ENCODE measurements at regions not wholly inside any gene's neighbourhood (a gene's known extent, or its start where the extent isn't known, plus 50 kb on each side); places are given as distances from the start of the nearest gene placed in this dataset.

DNA sequence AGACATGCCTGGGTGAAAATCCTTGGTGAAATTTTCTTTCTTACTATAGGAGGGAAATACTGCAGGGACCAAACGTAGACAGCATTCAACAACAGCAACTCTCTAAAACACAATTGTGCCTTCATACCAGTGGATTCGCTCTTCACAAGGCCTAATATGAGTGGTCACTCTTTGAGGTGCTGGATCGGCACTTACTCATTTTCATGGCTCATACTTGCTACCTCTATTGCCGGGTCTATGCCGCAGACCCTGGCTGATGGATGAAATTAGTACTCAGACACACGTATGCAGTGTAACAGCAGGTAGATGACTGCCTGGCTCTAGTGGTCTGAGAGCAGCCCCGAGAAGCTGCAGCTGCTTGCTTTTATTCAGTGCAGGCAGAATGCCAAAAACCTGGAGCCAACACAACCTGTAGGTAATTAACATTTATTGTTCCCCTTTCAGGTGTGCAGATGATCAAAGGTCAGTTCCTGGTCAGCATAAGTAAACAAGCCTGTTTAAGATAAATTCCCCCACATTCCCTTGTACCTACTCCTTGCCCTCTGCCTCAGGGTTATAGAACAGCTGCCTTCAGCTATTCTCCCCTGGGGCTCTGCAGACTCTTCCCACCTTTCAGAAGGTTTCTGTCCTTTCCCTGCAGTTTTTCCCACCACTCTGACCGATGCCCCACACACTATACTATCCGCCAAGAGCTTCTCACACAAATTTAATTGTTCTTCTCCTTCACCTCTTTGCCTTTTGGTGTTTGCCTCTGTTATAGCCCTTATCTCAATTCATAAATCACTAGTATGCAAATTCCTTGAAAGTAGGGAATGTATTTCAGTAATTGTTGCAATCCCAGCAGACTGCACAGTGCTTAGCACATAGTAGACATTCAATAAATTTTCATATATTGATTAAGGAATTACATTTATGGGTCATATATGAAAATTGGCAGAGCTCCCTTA, 210.0 kb downstream of the SPANXN3 start:
- DNase-seq = no peak
- H3K27me3 Mint-ChIP-seq (ENCODE audit: insufficient read depth) = no peaks in the 10 kb centered on the region; the same call in 1 of the 2 replicates
- H3K9me3 Mint-ChIP-seq = peaks cover 10% of the 10 kb centered on the region
- H3K27ac Mint-ChIP-seq = no peak overlapping the region
- TF ChIP-seq, protein P1, sequence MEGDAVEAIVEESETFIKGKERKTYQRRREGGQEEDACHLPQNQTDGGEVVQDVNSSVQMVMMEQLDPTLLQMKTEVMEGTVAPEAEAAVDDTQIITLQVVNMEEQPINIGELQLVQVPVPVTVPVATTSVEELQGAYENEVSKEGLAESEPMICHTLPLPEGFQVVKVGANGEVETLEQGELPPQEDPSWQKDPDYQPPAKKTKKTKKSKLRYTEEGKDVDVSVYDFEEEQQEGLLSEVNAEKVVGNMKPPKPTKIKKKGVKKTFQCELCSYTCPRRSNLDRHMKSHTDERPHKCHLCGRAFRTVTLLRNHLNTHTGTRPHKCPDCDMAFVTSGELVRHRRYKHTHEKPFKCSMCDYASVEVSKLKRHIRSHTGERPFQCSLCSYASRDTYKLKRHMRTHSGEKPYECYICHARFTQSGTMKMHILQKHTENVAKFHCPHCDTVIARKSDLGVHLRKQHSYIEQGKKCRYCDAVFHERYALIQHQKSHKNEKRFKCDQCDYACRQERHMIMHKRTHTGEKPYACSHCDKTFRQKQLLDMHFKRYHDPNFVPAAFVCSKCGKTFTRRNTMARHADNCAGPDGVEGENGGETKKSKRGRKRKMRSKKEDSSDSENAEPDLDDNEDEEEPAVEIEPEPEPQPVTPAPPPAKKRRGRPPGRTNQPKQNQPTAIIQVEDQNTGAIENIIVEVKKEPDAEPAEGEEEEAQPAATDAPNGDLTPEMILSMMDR (IDR thresholded peaks at IDR 0.05) = no peak
- H3K36me3 Mint-ChIP-seq (ENCODE audit: low read depth) = no peaks in the 10 kb centered on the region; the same call in 1 of the 2 replicates
- no peaks in the 10 kb centered on the region for H3K4me1 Mint-ChIP-seq (ENCODE audit: low read depth)
- H3K4me3 Mint-ChIP-seq = no peak overlapping the region

DNA sequence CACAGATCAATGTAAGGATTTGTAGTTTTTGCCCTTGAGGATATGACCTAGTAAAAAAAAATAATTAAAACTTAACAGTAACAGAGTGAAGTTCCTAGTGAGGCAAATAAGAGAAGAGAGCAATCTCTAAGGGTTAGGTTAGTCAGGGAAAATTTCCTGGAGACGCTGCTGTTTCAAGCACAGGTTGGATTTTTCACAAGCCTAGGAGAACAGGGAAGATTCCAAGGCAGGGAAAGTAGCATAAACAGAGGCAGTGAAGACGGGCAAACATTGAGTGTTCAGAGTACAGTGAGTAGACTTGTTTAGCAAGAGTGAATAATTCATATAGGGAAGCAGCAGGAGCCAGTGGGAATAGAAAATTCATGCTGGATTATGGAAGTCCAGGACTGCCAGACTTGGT, 212.8 kb downstream of the SPANXN3 start:
- no peak for DNase-seq
- Mint-ChIP-seq H3K27ac (no peak overlapping the region), H3K4me3 (no peak overlapping the region), H3K27me3 (ENCODE audit: insufficient read depth) (no peaks in the 10 kb centered on the region; the same call in 1 of the 2 replicates), H3K4me1 (ENCODE audit: low read depth) (no peaks in the 10 kb centered on the region), H3K36me3 (ENCODE audit: low read depth) (no peaks in the 10 kb centered on the region), H3K9me3 (peaks cover 10% of the 10 kb centered on the region)
- TF ChIP-seq, protein P1 (IDR thresholded peaks at IDR 0.05) = no peak

DNA sequence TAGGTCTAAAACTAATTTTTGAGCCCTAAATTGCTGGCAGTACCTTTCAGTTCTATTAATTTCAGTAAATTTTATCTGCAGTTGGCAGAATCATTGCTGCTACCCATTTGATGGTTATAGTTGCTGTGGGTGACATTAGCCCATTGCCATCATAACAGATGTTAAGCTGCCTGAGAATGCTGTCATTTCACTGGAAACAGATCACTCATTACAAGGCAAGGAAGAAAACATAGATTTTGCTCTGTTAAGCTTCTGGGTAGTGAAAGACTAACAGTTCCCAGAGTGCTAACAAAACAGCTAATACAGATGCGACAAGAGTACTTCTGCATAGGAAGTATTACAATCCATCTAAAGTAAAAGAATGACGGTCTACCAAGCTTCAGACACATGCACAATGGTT, 213.2 kb downstream of the SPANXN3 start:
- H3K4me1 Mint-ChIP-seq (ENCODE audit: low read depth) = no peaks in the 10 kb centered on the region
- TF ChIP-seq, protein P1 (IDR thresholded peaks at IDR 0.05) = no peak
- DNase-seq = no peak
- peaks cover 10% of the 10 kb centered on the region for H3K9me3 Mint-ChIP-seq
- H3K27me3 Mint-ChIP-seq (ENCODE audit: insufficient read depth) = no peaks in the 10 kb centered on the region; the same call in 1 of the 2 replicates
- H3K4me3 Mint-ChIP-seq = no peak overlapping the region
- no peaks in the 10 kb centered on the region for H3K36me3 Mint-ChIP-seq (ENCODE audit: low read depth)
- H3K27ac Mint-ChIP-seq = no peak overlapping the region

DNA sequence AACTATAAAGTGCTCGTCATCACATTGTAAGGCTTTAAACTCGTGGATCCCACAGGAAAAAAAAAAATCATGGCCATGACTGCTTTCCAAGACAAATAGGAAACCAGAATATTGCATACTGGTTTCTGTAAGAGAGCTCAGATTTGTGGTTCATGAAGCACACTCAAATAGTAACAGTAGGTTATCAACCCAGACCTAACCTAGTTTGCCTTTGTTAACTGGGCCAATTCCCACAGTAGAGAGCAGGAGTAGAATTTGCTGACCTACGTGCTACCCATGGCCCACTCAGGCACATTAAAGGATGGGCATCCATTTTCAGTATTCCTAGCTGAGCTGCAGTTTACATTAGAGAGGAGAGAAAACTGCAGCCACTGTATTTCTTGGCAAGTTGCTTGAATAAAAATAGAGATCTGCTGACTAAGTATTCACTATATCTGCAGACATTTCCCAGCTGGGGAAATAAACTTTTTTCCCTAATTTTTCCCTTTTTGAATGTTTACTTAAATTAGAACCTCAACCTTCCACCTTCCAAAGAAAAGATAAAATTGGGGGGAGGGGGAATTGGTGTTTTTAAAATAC, 218.5 kb downstream of the SPANXN3 start:
- no peak for DNase-seq
- Mint-ChIP-seq H3K4me1 (ENCODE audit: low read depth) (no peaks in the 10 kb centered on the region), H3K27ac (no peak overlapping the region), H3K9me3 (peaks cover 8% of the 10 kb centered on the region), H3K4me3 (no peak overlapping the region), H3K27me3 (ENCODE audit: insufficient read depth) (no peaks in the 10 kb centered on the region; the same call in 1 of the 2 replicates), H3K36me3 (ENCODE audit: low read depth) (no peaks in the 10 kb centered on the region)
- TF ChIP-seq, protein P1 (IDR thresholded peaks at IDR 0.05) = no peak

DNA sequence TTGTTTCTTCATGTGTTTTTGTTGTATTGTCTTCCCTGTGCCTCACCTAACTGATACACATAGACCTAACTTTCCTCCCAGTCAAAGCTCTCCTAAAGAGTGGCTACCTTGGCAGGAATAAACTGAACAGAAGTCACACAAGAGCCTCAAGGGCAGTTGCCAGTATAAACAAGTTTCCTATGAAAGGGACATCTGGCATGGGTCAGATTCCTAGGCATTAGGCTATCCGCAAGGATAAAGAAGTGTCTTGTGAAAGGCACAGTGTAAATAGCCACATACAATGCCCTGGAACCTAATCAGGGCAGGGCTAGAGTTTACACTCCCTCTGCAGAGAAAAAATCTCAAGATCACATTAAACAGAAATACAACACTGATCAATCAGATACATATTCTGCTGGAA, 220.8 kb downstream of the SPANXN3 start:
- no peak for DNase-seq
- Mint-ChIP-seq H3K27me3 (ENCODE audit: insufficient read depth) (no peaks in the 10 kb centered on the region; the same call in 1 of the 2 replicates), H3K4me3 (no peak overlapping the region), H3K27ac (no peak overlapping the region), H3K9me3 (peaks cover 8% of the 10 kb centered on the region), H3K4me1 (ENCODE audit: low read depth) (no peaks in the 10 kb centered on the region), H3K36me3 (ENCODE audit: low read depth) (no peaks in the 10 kb centered on the region)
- TF ChIP-seq, protein P1 (IDR thresholded peaks at IDR 0.05) = no peak
